GM23338 (cell line): ENCODE measurements at regions not wholly inside any gene's neighbourhood (a gene's known extent, or its start where the extent isn't known, plus 50 kb on each side); places are given as distances from the start of the nearest gene placed in this dataset.

Experiments used
- ATAC-seq: fragments of 200-7000 bp; cut with Tn5 transposase; 3 replicates; pipeline ENCODE4 v1.9.1; 2020
- DNase-seq: peaks from one replicate; pipeline ENCODE4 v3.0.0-alpha.2; 2015; ENCODE audit warnings: low spot score
- H2AFZ ChIP-seq: fragments of 200-600 bp; sonication (generic); 2 replicates; pipeline ENCODE4 v1.8.0; 2016; ENCODE audit warnings: antibody characterized with exemption, mild to moderate bottlenecking, moderate library complexity
- H3F3A ChIP-seq: fragments of 200-600 bp; sonication (generic); replicated peaks from 2 replicates; pipeline ENCODE4 v1.8.0; 2017; ENCODE audit warnings: antibody characterized with exemption, mixed run types, low read depth
- H3K27ac ChIP-seq: fragments of 200-600 bp; sonication (generic); 2 replicates; pipeline ENCODE4 v1.6.1; 2016; ENCODE audit warnings: low read depth
- H3K27me3 ChIP-seq: fragments of 200-600 bp; sonication (generic); 2 replicates; pipeline ENCODE4 v1.8.0; 2016; ENCODE audit warnings: mild to moderate bottlenecking, mixed run types, moderate library complexity; ENCODE audit not compliant: insufficient read depth
- H3K36me3 ChIP-seq: fragments of 200-600 bp; sonication (generic); 2 replicates; pipeline ENCODE4 v1.8.0; 2016; ENCODE audit warnings: mild to moderate bottlenecking; ENCODE audit not compliant: insufficient read depth
- H3K4me1 ChIP-seq: fragments of 200-600 bp; sonication (generic); 2 replicates; pipeline ENCODE4 v1.8.0; 2016; ENCODE audit warnings: mild to moderate bottlenecking, moderate library complexity; ENCODE audit not compliant: insufficient read depth
- H3K4me2 ChIP-seq: fragments of 200-600 bp; sonication (generic); 2 replicates; pipeline ENCODE4 v1.7.1; 2017; ENCODE audit warnings: mixed run types
- H3K4me3 ChIP-seq: fragments of 200-600 bp; sonication (generic); 2 replicates; pipeline ENCODE4 v1.6.1; 2016; ENCODE audit warnings: mixed run types
- H3K79me2 ChIP-seq: fragments of 200-600 bp; sonication (generic); replicated peaks from 2 replicates; pipeline ENCODE4 v1.8.0; 2017; ENCODE audit warnings: mild to moderate bottlenecking; ENCODE audit not compliant: insufficient read depth
- H3K9me2 ChIP-seq: fragments of 200-600 bp; sonication (generic); 2 replicates; pipeline ENCODE4 v1.8.0; 2017; ENCODE audit not compliant: insufficient read depth
- H4K20me1 ChIP-seq: fragments of 200-600 bp; sonication (generic); replicated peaks from 2 replicates; pipeline ENCODE4 v1.8.0; 2017; ENCODE audit warnings: mild to moderate bottlenecking; ENCODE audit not compliant: insufficient read depth
- H3K27ac Mint-ChIP-seq: 2 replicates; pipeline ENCODE4 v1.8.0; 2020; ENCODE audit warnings: inconsistent platforms, mild to moderate bottlenecking, moderate library complexity, mixed read lengths
- H3K27me3 Mint-ChIP-seq: 3 replicates; pipeline ENCODE4 v1.8.0; 2022; ENCODE audit warnings: low read depth, mild to moderate bottlenecking, moderate library complexity, mixed read lengths, inconsistent platforms; ENCODE audit not compliant: insufficient read depth, poor library complexity
- H3K36me3 Mint-ChIP-seq: 3 replicates; pipeline ENCODE4 v1.8.0; 2021; ENCODE audit warnings: low read depth, mild to moderate bottlenecking, inconsistent platforms, moderate library complexity, mixed read lengths
- H3K4me1 Mint-ChIP-seq: 3 replicates; pipeline ENCODE4 v1.8.0; 2020; ENCODE audit warnings: mild to moderate bottlenecking, inconsistent platforms, mixed read lengths
- H3K4me3 Mint-ChIP-seq: 3 replicates; pipeline ENCODE4 v1.8.0; 2021; ENCODE audit warnings: moderate library complexity, mild to moderate bottlenecking, inconsistent platforms, mixed read lengths
- H3K9me3 Mint-ChIP-seq: 3 replicates; pipeline ENCODE4 v1.8.0; 2020; ENCODE audit warnings: moderate library complexity, mild to moderate bottlenecking, inconsistent platforms, mixed read lengths
- CREB1 ChIP-seq: fragments of 250-450 bp; sonication (Bioruptor Pico); IDR thresholded peaks from 2 replicates; pipeline ENCODE4 v1.5.0; 2020; ENCODE audit warnings: low read depth, mild to moderate bottlenecking, moderate library complexity
- JUNB ChIP-seq: IDR thresholded peaks from one replicate; pipeline ENCODE4 v1.6.1; 2016; ENCODE audit warnings: antibody characterized with exemption; ENCODE audit not compliant: unreplicated experiment
- NANOG ChIP-seq: IDR thresholded peaks from 2 replicates; pipeline ENCODE4 v1.6.1; 2016; ENCODE audit warnings: antibody characterized with exemption, borderline replicate concordance
- STAT1 ChIP-seq: IDR thresholded peaks from one replicate; pipeline ENCODE4 v1.6.1; 2016; ENCODE audit warnings: antibody characterized with exemption; ENCODE audit not compliant: unreplicated experiment
- ZNF114 ChIP-seq: fragments of 250-450 bp; sonication (Bioruptor Pico); IDR thresholded peaks from 2 replicates; pipeline ENCODE4 v1.5.0; 2020; ENCODE audit warnings: mild to moderate bottlenecking, moderate library complexity
- ZNF331 ChIP-seq: fragments of 250-450 bp; sonication (Bioruptor Pico); IDR thresholded peaks from 2 replicates; pipeline ENCODE4 v1.5.0; 2020; ENCODE audit warnings: low read depth, mild to moderate bottlenecking, moderate library complexity
- ZNF462 ChIP-seq: fragments of 250-450 bp; sonication (Bioruptor Pico); IDR thresholded peaks from 2 replicates; pipeline ENCODE4 v1.5.0; 2020; ENCODE audit warnings: mild to moderate bottlenecking, moderate library complexity
- TF ChIP-seq, protein P1 (sequence below): IDR thresholded peaks from 2 replicates; pipeline ENCODE4 v1.6.1; 2016; ENCODE audit warnings: antibody characterized with exemption
- TF ChIP-seq, protein P2 (sequence below), 2 experiments: fragments of 200-600 bp in 1 of 2; sonication (generic) in 1 of 2; conservative IDR thresholded peaks; 2 replicates each; pipeline versions ENCODE4 v1.5.1 to v1.6.1; 2016 to 2017; ENCODE audit warnings: antibody characterized with exemption in 2 of 2, low read depth in 2 of 2, mild to moderate bottlenecking in 2 of 2, moderate library complexity in 1 of 2

DNA sequence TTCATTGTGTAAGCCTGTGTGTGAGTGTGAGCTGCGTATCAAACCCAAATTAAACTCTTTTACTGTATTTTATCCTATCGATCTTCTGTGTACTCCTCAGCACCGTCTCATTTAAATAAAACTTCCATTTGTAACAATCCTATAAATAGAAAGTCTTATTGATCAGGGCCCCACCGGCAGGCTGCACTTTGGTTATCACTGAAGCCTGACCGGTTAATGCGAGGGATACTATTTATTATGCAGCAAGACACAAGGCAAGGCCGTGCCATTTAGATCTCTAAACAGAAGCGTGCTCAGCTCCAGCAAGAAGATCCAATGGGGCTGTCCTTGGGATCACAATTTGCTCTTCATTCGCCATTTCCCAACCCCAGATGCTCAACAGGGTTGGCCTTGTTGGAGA lies 252.6 kb upstream of the TSHZ3 start (continued):
- TF ChIP-seq ZNF462 (CRISPR knock-in tag) (no peak), JUNB (no peak), ZNF114 (CRISPR knock-in tag) (no peak), CREB1 (CRISPR knock-in tag) (no peak), STAT1 (no peak)
- TF ChIP-seq, protein P1, sequence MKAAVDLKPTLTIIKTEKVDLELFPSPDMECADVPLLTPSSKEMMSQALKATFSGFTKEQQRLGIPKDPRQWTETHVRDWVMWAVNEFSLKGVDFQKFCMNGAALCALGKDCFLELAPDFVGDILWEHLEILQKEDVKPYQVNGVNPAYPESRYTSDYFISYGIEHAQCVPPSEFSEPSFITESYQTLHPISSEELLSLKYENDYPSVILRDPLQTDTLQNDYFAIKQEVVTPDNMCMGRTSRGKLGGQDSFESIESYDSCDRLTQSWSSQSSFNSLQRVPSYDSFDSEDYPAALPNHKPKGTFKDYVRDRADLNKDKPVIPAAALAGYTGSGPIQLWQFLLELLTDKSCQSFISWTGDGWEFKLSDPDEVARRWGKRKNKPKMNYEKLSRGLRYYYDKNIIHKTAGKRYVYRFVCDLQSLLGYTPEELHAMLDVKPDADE: no peak

DNA sequence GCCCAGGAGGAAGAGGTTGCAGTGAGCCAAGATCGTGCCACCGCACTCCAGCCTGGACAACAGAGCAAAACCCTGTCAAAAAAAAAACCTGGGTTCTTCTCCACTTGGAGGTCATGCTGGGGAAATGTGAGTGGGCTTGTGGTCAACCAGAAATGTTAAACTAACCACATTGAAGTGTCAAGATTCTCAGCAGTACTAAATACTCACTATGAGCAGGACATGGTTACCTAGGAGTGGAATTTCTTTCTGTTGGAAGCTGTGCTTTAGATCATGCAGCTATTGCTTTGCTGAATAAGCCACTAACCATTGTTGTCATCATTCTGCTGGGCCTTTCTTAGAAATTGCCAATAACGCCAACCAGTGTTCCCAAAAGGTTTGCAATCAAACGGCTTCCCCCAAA lies 253.3 kb upstream of the TSHZ3 start:
- no peaks in the 10 kb centered on the region for H3F3A ChIP-seq
- no peak overlapping the region for H3K4me2 ChIP-seq
- H3K27ac Mint-ChIP-seq: no peak overlapping the region
- no peaks in the 10 kb centered on the region for H3K4me1 Mint-ChIP-seq
- H3K36me3 ChIP-seq: no peaks in the 10 kb centered on the region
- H3K79me2 ChIP-seq: no peaks in the 10 kb centered on the region
- no peak overlapping the region for H3K27ac ChIP-seq
- no peak overlapping the region for H3K4me3 ChIP-seq
- H3K4me3 Mint-ChIP-seq: no peak overlapping the region
- no peaks in the 10 kb centered on the region for H3K36me3 Mint-ChIP-seq
- ATAC-seq: no peak
- no peaks in the 10 kb centered on the region for H3K4me1 ChIP-seq
- H3K27me3 Mint-ChIP-seq: peaks cover 18% of the 10 kb centered on the region
- H4K20me1 ChIP-seq: no peaks in the 10 kb centered on the region
- no peak overlapping the region for H2AFZ ChIP-seq
- H3K9me3 Mint-ChIP-seq: no peaks in the 10 kb centered on the region; the same call in 2 of the 3 replicates
- no peaks in the 10 kb centered on the region for H3K27me3 ChIP-seq
- DNase-seq: no peak
- H3K9me2 ChIP-seq: peaks cover 3% of the 10 kb centered on the region; the same call in 1 of the 2 replicates
- no peak for TF ChIP-seq NANOG
- no peak for TF ChIP-seq ZNF331
- TF ChIP-seq, protein P2, sequence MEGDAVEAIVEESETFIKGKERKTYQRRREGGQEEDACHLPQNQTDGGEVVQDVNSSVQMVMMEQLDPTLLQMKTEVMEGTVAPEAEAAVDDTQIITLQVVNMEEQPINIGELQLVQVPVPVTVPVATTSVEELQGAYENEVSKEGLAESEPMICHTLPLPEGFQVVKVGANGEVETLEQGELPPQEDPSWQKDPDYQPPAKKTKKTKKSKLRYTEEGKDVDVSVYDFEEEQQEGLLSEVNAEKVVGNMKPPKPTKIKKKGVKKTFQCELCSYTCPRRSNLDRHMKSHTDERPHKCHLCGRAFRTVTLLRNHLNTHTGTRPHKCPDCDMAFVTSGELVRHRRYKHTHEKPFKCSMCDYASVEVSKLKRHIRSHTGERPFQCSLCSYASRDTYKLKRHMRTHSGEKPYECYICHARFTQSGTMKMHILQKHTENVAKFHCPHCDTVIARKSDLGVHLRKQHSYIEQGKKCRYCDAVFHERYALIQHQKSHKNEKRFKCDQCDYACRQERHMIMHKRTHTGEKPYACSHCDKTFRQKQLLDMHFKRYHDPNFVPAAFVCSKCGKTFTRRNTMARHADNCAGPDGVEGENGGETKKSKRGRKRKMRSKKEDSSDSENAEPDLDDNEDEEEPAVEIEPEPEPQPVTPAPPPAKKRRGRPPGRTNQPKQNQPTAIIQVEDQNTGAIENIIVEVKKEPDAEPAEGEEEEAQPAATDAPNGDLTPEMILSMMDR (conservative IDR thresholded peaks at IDR 0.05; ENCODE audit: low read depth in 2 of 2): no peak
